HPDE6-E6E7 (cell line): ENCODE measurements at regions not wholly inside any gene's neighbourhood (a gene's known extent, or its start where the extent isn't known, plus 50 kb on each side); places are given as distances from the start of the nearest gene placed in this dataset.

Experiments
- DNase-seq: peaks from one replicate; pipeline ENCODE4 v3.0.0; 2011; ENCODE audit warnings: missing footprints; ENCODE audit errors: extremely low spot score

- no peak for DNase-seq
Measured at GRCh38 chr12:126760092-126760491, 1506.9 kb upstream of the TMEM132C start.

- no peak for DNase-seq
Measured at GRCh38 chr12:126761420-126761819, 1505.5 kb upstream of the TMEM132C start.

GRCh38 chr12:126762150-126762549, 1504.8 kb upstream of the TMEM132C start:
- no peak for DNase-seq

- no peak for DNase-seq
Measured at GRCh38 chr12:126763359-126763758, 1503.6 kb upstream of the TMEM132C start.

GRCh38 chr12:126767334-126767733, 1499.6 kb upstream of the TMEM132C start:
- no peak for DNase-seq

GRCh38 chr12:126768517-126768916, 1498.5 kb upstream of the TMEM132C start:
- DNase-seq: no peak

- DNase-seq: no peak
Measured at GRCh38 chr12:126770188-126770587, 1496.8 kb upstream of the TMEM132C start.

GRCh38 chr12:126772171-126772864, 1494.7 kb upstream of the TMEM132C start:
- no peak for DNase-seq

GRCh38 chr12:126773012-126773411, 1494.0 kb upstream of the TMEM132C start:
- DNase-seq: no peak

- no peak for DNase-seq
Measured at GRCh38 chr12:126773491-126773890, 1493.5 kb upstream of the TMEM132C start.

GRCh38 chr12:126776026-126776655, 1490.8 kb upstream of the TMEM132C start:
- no peak for DNase-seq

- no peak for DNase-seq
Measured at GRCh38 chr12:126780343-126780742, 1486.6 kb upstream of the TMEM132C start.

GRCh38 chr12:126781593-126781992, 1485.4 kb upstream of the TMEM132C start:
- no peak for DNase-seq

GRCh38 chr12:126782083-126782482, 1484.9 kb upstream of the TMEM132C start:
- DNase-seq: no peak

GRCh38 chr12:126784328-126784921, 1482.5 kb upstream of the TMEM132C start:
- no peak for DNase-seq

- DNase-seq: no peak
Measured at GRCh38 chr12:126789963-126790362, 1477.0 kb upstream of the TMEM132C start.

GRCh38 chr12:126791122-126791521, 1475.8 kb upstream of the TMEM132C start:
- DNase-seq: no peak

GRCh38 chr12:126792411-126792810, 1474.6 kb upstream of the TMEM132C start:
- DNase-seq: no peak

GRCh38 chr12:126797525-126797924, 1469.4 kb upstream of the TMEM132C start:
- DNase-seq: no peak

- DNase-seq: no peak
Measured at GRCh38 chr12:126798449-126798848, 1468.5 kb upstream of the TMEM132C start.

GRCh38 chr12:126807312-126807865, 1459.6 kb upstream of the TMEM132C start:
- DNase-seq: no peak

- no peak for DNase-seq
Measured at GRCh38 chr12:126811391-126811790, 1455.6 kb upstream of the TMEM132C start.

- no peak for DNase-seq
Measured at GRCh38 chr12:126819554-126819953, 1447.4 kb upstream of the TMEM132C start.
